Mucosa of descending colon (tissue), 3 donors: ENCODE measurements at regions not wholly inside any gene's neighbourhood (a gene's known extent, or its start where the extent isn't known, plus 50 kb on each side); places are given as distances from the start of the nearest gene placed in this dataset.
"Not testable (repeated sequence)": the region's sequence is repeated elsewhere in the genome, so short reads cannot be mapped to it uniquely, and the experiment has no call there.

Experiments
- ATAC-seq: fragments of 200-7000 bp; cut with Tn5 transposase; one replicate; pipeline ENCODE4 v1.9.1; 2020; ENCODE audit warnings: mild to moderate bottlenecking, moderate library complexity
- DNase-seq, 3 donors: peaks; one replicate each; pipeline ENCODE4 v3.0.0-alpha.2; 2020
- H3K36me3 ChIP-seq: fragments of 200-600 bp; one replicate; pipeline ENCODE4 v1.8.0; 2021; ENCODE audit warnings: low read depth, mild to moderate bottlenecking
- H3K4me1 ChIP-seq: fragments of 200-600 bp; one replicate; pipeline ENCODE4 v1.8.0; 2021; ENCODE audit warnings: low read depth, mild to moderate bottlenecking
- H3K4me3 ChIP-seq: fragments of 200-600 bp; one replicate; pipeline ENCODE4 v1.8.0; 2021; ENCODE audit warnings: mild to moderate bottlenecking
- H3K9me3 ChIP-seq: fragments of 200-600 bp; one replicate; pipeline ENCODE4 v1.8.0; 2021; ENCODE audit warnings: mild to moderate bottlenecking
- intact Hi-C, 2 donors: fragments of 100-400 bp; cut with DNase I in 1 of 2; cut with micrococcal nuclease in 1 of 2; formaldehyde crosslinking; loops; one replicate each; pipeline versions ENCODE4 v1.11.0 to v1.11.1; 2022; cut with DNase I, micrococcal nuclease
- TF ChIP-seq, protein P1 (sequence below): fragments of 200-600 bp; IDR thresholded peaks from one replicate; pipeline ENCODE4 v1.8.0; 2022; ENCODE audit warnings: antibody characterized with exemption, mild to moderate bottlenecking
- donor health status: DM: no; HTN: no; CAD: no; lungs with moderate emphysema.
- donor health status: DM: no; HTN: no; CAD: no.
- donor health status: DM: no; HTN: yes; CAD: no.

DNA sequence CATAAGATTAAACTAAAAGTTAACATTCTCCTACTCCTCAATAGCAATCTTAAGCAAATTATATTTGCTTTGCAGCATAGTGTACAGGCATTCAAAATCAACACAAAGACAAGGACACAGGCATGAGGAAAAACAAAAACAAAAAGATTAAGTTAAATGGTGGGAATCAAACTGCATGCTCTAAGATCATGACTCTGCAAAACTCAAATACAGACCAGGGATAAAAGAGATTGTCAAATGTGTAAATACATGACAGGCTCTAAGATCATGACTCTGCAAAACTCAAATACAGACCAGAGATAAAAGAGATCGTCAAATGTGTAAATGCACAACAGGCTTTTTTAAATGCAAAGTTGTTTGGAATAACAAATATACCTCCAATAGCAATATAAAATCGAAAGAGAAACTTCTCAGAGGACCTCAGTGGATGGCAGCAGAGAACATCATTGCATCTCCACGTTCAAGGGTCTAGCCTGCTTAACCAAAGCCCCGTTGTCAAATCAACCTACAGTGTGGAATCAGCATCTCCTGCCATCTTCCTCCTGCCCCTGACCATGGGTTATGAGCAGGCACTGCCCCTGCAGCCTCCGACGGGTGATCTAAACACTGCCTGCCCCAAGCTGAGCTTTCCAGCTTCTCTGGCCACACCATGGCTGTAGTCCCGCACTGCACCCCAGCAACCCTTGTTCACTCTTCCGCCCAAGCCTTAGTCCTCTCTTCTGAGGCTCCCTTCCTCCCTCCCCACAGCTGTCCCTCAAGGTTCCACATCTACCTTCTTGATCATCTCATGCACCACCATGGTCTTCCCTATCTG, 446.1 kb downstream of the SOX9 start:
- no peaks in the 10 kb centered on the region for H3K36me3 ChIP-seq
- TF ChIP-seq, protein P1, sequence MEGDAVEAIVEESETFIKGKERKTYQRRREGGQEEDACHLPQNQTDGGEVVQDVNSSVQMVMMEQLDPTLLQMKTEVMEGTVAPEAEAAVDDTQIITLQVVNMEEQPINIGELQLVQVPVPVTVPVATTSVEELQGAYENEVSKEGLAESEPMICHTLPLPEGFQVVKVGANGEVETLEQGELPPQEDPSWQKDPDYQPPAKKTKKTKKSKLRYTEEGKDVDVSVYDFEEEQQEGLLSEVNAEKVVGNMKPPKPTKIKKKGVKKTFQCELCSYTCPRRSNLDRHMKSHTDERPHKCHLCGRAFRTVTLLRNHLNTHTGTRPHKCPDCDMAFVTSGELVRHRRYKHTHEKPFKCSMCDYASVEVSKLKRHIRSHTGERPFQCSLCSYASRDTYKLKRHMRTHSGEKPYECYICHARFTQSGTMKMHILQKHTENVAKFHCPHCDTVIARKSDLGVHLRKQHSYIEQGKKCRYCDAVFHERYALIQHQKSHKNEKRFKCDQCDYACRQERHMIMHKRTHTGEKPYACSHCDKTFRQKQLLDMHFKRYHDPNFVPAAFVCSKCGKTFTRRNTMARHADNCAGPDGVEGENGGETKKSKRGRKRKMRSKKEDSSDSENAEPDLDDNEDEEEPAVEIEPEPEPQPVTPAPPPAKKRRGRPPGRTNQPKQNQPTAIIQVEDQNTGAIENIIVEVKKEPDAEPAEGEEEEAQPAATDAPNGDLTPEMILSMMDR: no peak
- no peaks in the 10 kb centered on the region for H3K9me3 ChIP-seq
- no peak overlapping the region for H3K4me3 ChIP-seq
- DNase-seq (peak in 1 of 3 donors; percentile 19), ATAC-seq (no peak)
- intact Hi-C loops: no loop called here
- peaks cover 25% of the 10 kb centered on the region for H3K4me1 ChIP-seq

DNA sequence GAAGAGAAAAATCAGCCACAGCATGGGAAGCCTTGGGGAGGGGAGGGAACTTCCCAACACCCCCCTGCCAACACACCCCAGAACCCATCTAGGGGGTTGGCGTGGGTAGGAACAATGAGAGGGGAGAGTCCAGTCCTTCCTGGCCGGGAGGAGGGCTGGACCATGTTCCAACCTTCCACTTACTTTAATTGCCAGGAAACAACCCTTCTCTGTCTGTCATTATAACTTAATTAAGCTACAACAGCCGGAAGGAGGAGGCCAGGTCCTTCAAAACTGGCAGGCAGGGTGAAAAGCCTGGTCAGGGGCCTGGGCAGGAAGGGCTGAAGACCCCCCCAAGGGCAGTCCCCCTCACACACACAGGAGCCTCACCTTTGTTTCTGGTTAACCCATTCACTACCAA, 447.0 kb downstream of the SOX9 start:
- Histone ChIP-seq H3K4me1 (peaks cover 19% of the 10 kb centered on the region), H3K9me3 (no peaks in the 10 kb centered on the region), H3K4me3 (no peak overlapping the region), H3K36me3 (no peaks in the 10 kb centered on the region)
- peak; percentile 78 for ATAC-seq
- intact Hi-C loops: no loop called here
- DNase-seq: peak in 1 of 3 donors; percentile 30
- TF ChIP-seq, protein P1: no peak

GRCh38 chr17:72569148-72569946, 448.5 kb downstream of the SOX9 start:
- Histone ChIP-seq H3K4me1 (peaks cover 19% of the 10 kb centered on the region), H3K9me3 (no peaks in the 10 kb centered on the region), H3K4me3 (no peak overlapping the region), H3K36me3 (no peaks in the 10 kb centered on the region)
- peak in 2 of 3 donors; percentile 44 to 71 for DNase-seq
- ATAC-seq: peak; percentile 32
- TF ChIP-seq, protein P1: no peak
- intact Hi-C loops: no loop called here

DNA sequence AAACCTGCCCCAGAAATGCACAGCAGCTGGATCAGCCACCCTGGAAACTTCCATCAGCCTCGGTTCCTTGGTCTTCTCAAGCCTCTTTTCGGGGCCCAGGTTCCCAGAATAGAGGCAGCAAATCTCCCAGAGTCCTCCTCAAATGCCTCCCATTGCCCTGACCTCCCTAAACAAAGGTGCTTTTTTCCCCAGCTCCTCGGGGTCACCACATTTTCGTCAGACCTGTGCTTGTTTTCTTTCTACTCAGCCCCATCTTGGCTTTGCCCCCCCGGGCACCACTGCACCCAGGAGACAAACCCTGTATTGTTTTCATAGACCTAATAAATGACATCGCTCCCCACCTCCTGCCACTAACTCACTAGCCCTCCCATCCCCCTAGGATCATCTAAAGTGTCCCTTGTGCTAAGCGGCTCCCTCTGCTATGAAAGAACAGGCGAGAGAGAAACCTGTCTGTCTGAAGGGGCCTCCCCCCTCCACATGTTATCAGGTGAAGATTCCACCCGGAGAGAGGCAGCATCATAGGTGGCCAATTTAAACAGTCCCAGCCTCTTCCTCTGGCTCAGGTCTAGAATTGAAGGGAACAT, 451.1 kb downstream of the SOX9 start:
- intact Hi-C loops: no loop called here
- H3K4me3 ChIP-seq: no peak overlapping the region
- no peaks in the 10 kb centered on the region for H3K36me3 ChIP-seq
- no peaks in the 10 kb centered on the region for H3K9me3 ChIP-seq
- TF ChIP-seq, protein P1: no peak
- ATAC-seq (no peak), DNase-seq (no peak)
- H3K4me1 ChIP-seq: peaks cover 19% of the 10 kb centered on the region

GRCh38 chr17:72572604-72573491, 452.0 kb downstream of the SOX9 start:
- TF ChIP-seq, protein P1: no peak
- no peaks in the 10 kb centered on the region for H3K36me3 ChIP-seq
- H3K4me3 ChIP-seq: no peak overlapping the region
- H3K4me1 ChIP-seq: peaks cover 16% of the 10 kb centered on the region
- intact Hi-C loops: no loop called here
- H3K9me3 ChIP-seq: no peaks in the 10 kb centered on the region
- ATAC-seq (no peak), DNase-seq (no peak)

DNA sequence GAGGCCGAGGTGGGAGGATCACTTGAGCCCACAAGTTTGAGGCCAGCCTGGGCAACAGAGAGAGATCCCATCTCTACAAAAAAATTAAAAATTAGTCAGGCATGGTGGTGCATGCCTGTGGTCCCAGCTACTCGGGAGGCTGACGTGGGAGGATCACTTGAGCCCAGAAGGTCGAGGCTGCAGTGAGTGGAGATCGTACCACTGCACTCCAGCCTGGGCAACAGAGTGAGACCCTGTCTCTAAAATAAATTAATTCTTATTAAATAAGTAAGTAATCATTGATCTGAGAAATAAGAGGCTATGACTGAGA, 452.6 kb downstream of the SOX9 start:
- H3K36me3 ChIP-seq, intact Hi-C loops, H3K9me3 ChIP-seq, H3K4me3 ChIP-seq, ATAC-seq, DNase-seq: not testable (repeated sequence)
- H3K4me1 ChIP-seq: peaks cover 12% of the 10 kb centered on the region
